Naive thymus-derived CD8-positive, alpha-beta T cell (primary cell): ENCODE measurements at regions not wholly inside any gene's neighbourhood (a gene's known extent, or its start where the extent isn't known, plus 50 kb on each side); places are given as distances from the start of the nearest gene placed in this dataset.

Experiments
- ATAC-seq, 2 donors: fragments of 150-1000 bp; cut with Tn5 transposase in 1 of 2; sonication (Bioruptor Pico), chemical (Tn5 transposase) in 1 of 2; 1 replicate in 1 of 2; 2 replicates in 1 of 2; pipeline ENCODE4 v1.10.0; 2021; ENCODE audit warnings: mild to moderate bottlenecking in 2 of 2, moderate library complexity in 2 of 2
- POLR2A ChIA-PET: fragments of 350-600 bp; sonication (Branson Sonifier 250); formaldehyde crosslinking; loops from one replicate; lab custom pipeline; 2021; ENCODE audit warnings: antibody characterized with exemption; lab: Charles Lee
- DNase-seq, 10 donors: peaks; one replicate each; pipeline versions ENCODE4 v3.0.0 to v3.0.0-alpha.2; 2020 to 2022
- H3K27ac Mint-ChIP-seq, 10 donors: one replicate each; pipeline ENCODE4 v1.8.0; 2020 to 2022; ENCODE audit warnings: mild to moderate bottlenecking in 10 of 10, mixed read lengths in 10 of 10, moderate library complexity in 4 of 10, inconsistent platforms in 1 of 10
- H3K27me3 Mint-ChIP-seq, 5 donors: one replicate each; pipeline ENCODE4 v1.8.0; 2021 to 2022; ENCODE audit warnings: mixed read lengths in 5 of 5
- H3K36me3 Mint-ChIP-seq, 3 donors: one replicate each; pipeline ENCODE4 v1.8.0; 2020 to 2022; ENCODE audit warnings: mixed read lengths in 3 of 3, mild to moderate bottlenecking in 2 of 3, inconsistent platforms in 1 of 3
- H3K4me1 Mint-ChIP-seq, 4 donors: one replicate each; pipeline ENCODE4 v1.8.0; 2021 to 2022; ENCODE audit warnings: mixed read lengths in 4 of 4
- H3K4me3 Mint-ChIP-seq, 10 donors: one replicate each; pipeline ENCODE4 v1.8.0; 2020 to 2022; ENCODE audit warnings: mild to moderate bottlenecking in 10 of 10, mixed read lengths in 10 of 10, moderate library complexity in 6 of 10, inconsistent platforms in 1 of 10
- H3K9me3 Mint-ChIP-seq, 9 donors: one replicate each; pipeline ENCODE4 v1.8.0; 2020 to 2022; ENCODE audit warnings: mixed read lengths in 9 of 9, mild to moderate bottlenecking in 3 of 9, inconsistent platforms in 1 of 9, moderate library complexity in 1 of 9

GRCh38 chrX:39555431-39555830 is 542.3 kb downstream of the BCOR start:
- POLR2A ChIA-PET, result interaction anchor here (0.6 kb wide), 1 partner anchor 188 kb away, joined by 3 read pairs; no protein-coding TSS in a partner anchor
- H3K4me3 Mint-ChIP-seq, result no peak overlapping the region
- DNase-seq (no peak), ATAC-seq (no peak)
- no peaks in the 10 kb centered on the region for H3K4me1 Mint-ChIP-seq
- peaks cover 0 to 4% (median 0%) of the 10 kb centered on the region in 5 donors for H3K27me3 Mint-ChIP-seq
- peaks cover 0 to 12% (median 0%) of the 10 kb centered on the region in 9 donors for H3K9me3 Mint-ChIP-seq
- peaks cover 0 to 13% (median 0%) of the 10 kb centered on the region in 3 donors for H3K36me3 Mint-ChIP-seq
- no peak overlapping the region for H3K27ac Mint-ChIP-seq

GRCh38 chrX:39556056-39556455 is 541.7 kb downstream of the BCOR start:
- H3K4me3 Mint-ChIP-seq, result no peak overlapping the region
- peaks cover 0 to 4% (median 0%) of the 10 kb centered on the region in 5 donors for H3K27me3 Mint-ChIP-seq
- no peak for DNase-seq
- POLR2A ChIA-PET, result interaction anchor here (0.6 kb wide), 1 partner anchor 187 kb away, joined by 3 read pairs; no protein-coding TSS in a partner anchor
- H3K9me3 Mint-ChIP-seq, result peaks cover 0 to 12% (median 0%) of the 10 kb centered on the region in 9 donors
- no peaks in the 10 kb centered on the region for H3K4me1 Mint-ChIP-seq
- ATAC-seq, result no peak
- peaks cover 0 to 13% (median 0%) of the 10 kb centered on the region in 3 donors for H3K36me3 Mint-ChIP-seq
- H3K27ac Mint-ChIP-seq, result no peak overlapping the region

GRCh38 chrX:39559229-39559628 is 538.5 kb downstream of the BCOR start:
- Mint-ChIP-seq H3K27me3 (peaks cover 0 to 1% (median 0%) of the 10 kb centered on the region in 5 donors), H3K4me3 (no peak overlapping the region), H3K9me3 (peaks cover 0 to 7% (median 0%) of the 10 kb centered on the region in 9 donors), H3K27ac (no peak overlapping the region), H3K4me1 (peaks cover 0 to 7% (median 0%) of the 10 kb centered on the region in 4 donors), H3K36me3 (peaks cover 0 to 3% (median 3%) of the 10 kb centered on the region in 3 donors)
- ATAC-seq (no peak), DNase-seq (no peak)
- POLR2A ChIA-PET, result no interaction called here

- Mint-ChIP-seq H3K9me3 (peaks cover 0 to 7% (median 0%) of the 10 kb centered on the region in 9 donors), H3K4me1 (peaks cover 0 to 8% (median 0%) of the 10 kb centered on the region in 4 donors), H3K27ac (no peak overlapping the region), H3K4me3 (no peak overlapping the region), H3K36me3 (peaks cover 0 to 3% (median 0%) of the 10 kb centered on the region in 3 donors), H3K27me3 (no peaks in the 10 kb centered on the region)
- ATAC-seq, result no peak
- POLR2A ChIA-PET, result no interaction called here
- no peak for DNase-seq
These were observed 537.5 kb downstream of the BCOR start for GRCh38 chrX:39560271-39560670.

GRCh38 chrX:39563178-39563577 is 534.6 kb downstream of the BCOR start:
- POLR2A ChIA-PET, result no interaction called here
- DNase-seq (no peak), ATAC-seq (no peak)
- Mint-ChIP-seq H3K27ac (peak overlapping the region in 1 of 10 donors; percentile 33), H3K27me3 (no peaks in the 10 kb centered on the region), H3K4me1 (peaks cover 0 to 8% (median 0%) of the 10 kb centered on the region in 4 donors), H3K4me3 (no peak overlapping the region), H3K9me3 (peaks cover 0 to 5% (median 2%) of the 10 kb centered on the region in 9 donors), H3K36me3 (peaks cover 0 to 3% (median 0%) of the 10 kb centered on the region in 3 donors)

GRCh38 chrX:39564751-39565150 is 533.0 kb downstream of the BCOR start:
- ATAC-seq (no peak), DNase-seq (no peak)
- POLR2A ChIA-PET, result no interaction called here
- H3K36me3 Mint-ChIP-seq, result peaks cover 0 to 3% (median 0%) of the 10 kb centered on the region in 3 donors
- H3K27me3 Mint-ChIP-seq, result no peaks in the 10 kb centered on the region
- H3K27ac Mint-ChIP-seq, result no peak overlapping the region
- no peak overlapping the region for H3K4me3 Mint-ChIP-seq
- peaks cover 0 to 5% (median 2%) of the 10 kb centered on the region in 9 donors for H3K9me3 Mint-ChIP-seq
- H3K4me1 Mint-ChIP-seq, result peaks cover 0 to 8% (median 0%) of the 10 kb centered on the region in 4 donors

GRCh38 chrX:39574178-39574577 is 523.6 kb downstream of the BCOR start:
- POLR2A ChIA-PET, result no interaction called here
- Mint-ChIP-seq H3K9me3 (no peaks in the 10 kb centered on the region), H3K4me3 (no peak overlapping the region), H3K27ac (no peak overlapping the region), H3K4me1 (peaks cover 2 to 11% (median 9%) of the 10 kb centered on the region in 4 donors), H3K27me3 (no peaks in the 10 kb centered on the region), H3K36me3 (no peaks in the 10 kb centered on the region)
- ATAC-seq, result no peak
- no peak for DNase-seq

GRCh38 chrX:39576041-39576872 is 521.5 kb downstream of the BCOR start:
- Mint-ChIP-seq H3K36me3 (no peaks in the 10 kb centered on the region), H3K27ac (no peak overlapping the region), H3K4me1 (peaks cover 2 to 11% (median 9%) of the 10 kb centered on the region in 4 donors), H3K9me3 (no peaks in the 10 kb centered on the region), H3K27me3 (no peaks in the 10 kb centered on the region), H3K4me3 (no peak overlapping the region)
- POLR2A ChIA-PET, result interaction anchor here (0.6 kb wide), 1 partner anchor 59 kb away, joined by 6 read pairs; no protein-coding TSS in a partner anchor
- no peak for ATAC-seq
- DNase-seq, result no peak

GRCh38 chrX:39577206-39577984 is 520.4 kb downstream of the BCOR start:
- H3K27me3 Mint-ChIP-seq, result no peaks in the 10 kb centered on the region
- H3K4me3 Mint-ChIP-seq, result no peak overlapping the region
- peaks cover 2 to 11% (median 9%) of the 10 kb centered on the region in 4 donors for H3K4me1 Mint-ChIP-seq
- no peak overlapping the region for H3K27ac Mint-ChIP-seq
- ATAC-seq, result no peak
- POLR2A ChIA-PET, result no interaction called here
- DNase-seq, result no peak
- no peaks in the 10 kb centered on the region for H3K36me3 Mint-ChIP-seq
- no peaks in the 10 kb centered on the region for H3K9me3 Mint-ChIP-seq

GRCh38 chrX:39577985-39578869 is 519.5 kb downstream of the BCOR start:
- Mint-ChIP-seq H3K36me3 (no peaks in the 10 kb centered on the region), H3K4me3 (peak overlapping the region; percentile 36 to 83 (median 79)), H3K4me1 (peaks cover 2 to 11% (median 9%) of the 10 kb centered on the region in 4 donors), H3K9me3 (no peaks in the 10 kb centered on the region), H3K27ac (peak overlapping the region in 4 of 10 donors; percentile 20 to 63 (median 42)), H3K27me3 (no peaks in the 10 kb centered on the region)
- ATAC-seq (peak; percentile 78 to 79), DNase-seq (peak in 6 of 10 donors; percentile 10 to 63 (median 22))
- POLR2A ChIA-PET, result no interaction called here

GRCh38 chrX:39580043-39580442 is 517.7 kb downstream of the BCOR start:
- DNase-seq (no peak), ATAC-seq (no peak)
- H3K9me3 Mint-ChIP-seq, result no peaks in the 10 kb centered on the region
- no peaks in the 10 kb centered on the region for H3K27me3 Mint-ChIP-seq
- no peak overlapping the region for H3K4me3 Mint-ChIP-seq
- H3K27ac Mint-ChIP-seq, result no peak overlapping the region
- H3K4me1 Mint-ChIP-seq, result peaks cover 2 to 11% (median 9%) of the 10 kb centered on the region in 4 donors
- no peaks in the 10 kb centered on the region for H3K36me3 Mint-ChIP-seq
- POLR2A ChIA-PET, result no interaction called here

- Mint-ChIP-seq H3K4me3 (no peak overlapping the region), H3K4me1 (peaks cover 2 to 11% (median 9%) of the 10 kb centered on the region in 4 donors), H3K27ac (no peak overlapping the region), H3K27me3 (no peaks in the 10 kb centered on the region), H3K36me3 (no peaks in the 10 kb centered on the region), H3K9me3 (no peaks in the 10 kb centered on the region)
- DNase-seq (no peak), ATAC-seq (no peak)
- POLR2A ChIA-PET, result no interaction called here
These were observed 516.3 kb downstream of the BCOR start for GRCh38 chrX:39581411-39581810.
